Keratinocyte (primary cell): ENCODE measurements at regions not wholly inside any gene's neighbourhood (a gene's known extent, or its start where the extent isn't known, plus 50 kb on each side); places are given as distances from the start of the nearest gene placed in this dataset.

Experiments
- DNase-seq: peaks from one replicate; pipeline ENCODE4 v3.0.0-alpha.2; 2011; ENCODE audit warnings: low read depth, missing footprints, low spot score
- FAIRE-seq: peaks from 2 replicates; lab custom pipeline; 2011; peaks lifted over from hg19 to GRCh38; lab: Jason Lieb, UNC
- H2AFZ ChIP-seq: 2 replicates; pipeline ENCODE4 v1.6.0; 2012; ENCODE audit warnings: low read length, control low read depth, inconsistent platforms; ENCODE audit not compliant: control insufficient read depth
- H3K27ac ChIP-seq: 2 replicates; pipeline ENCODE4 v1.5.1; 2011; ENCODE audit warnings: low read length; ENCODE audit not compliant: control insufficient read depth, insufficient read depth
- H3K27me3 ChIP-seq: 3 replicates; pipeline ENCODE4 v1.6.0; 2011; ENCODE audit warnings: low read length; ENCODE audit not compliant: control insufficient read depth, insufficient read depth; ENCODE audit errors: extremely low read depth
- H3K36me3 ChIP-seq, 2 experiments: 2 replicates in 1 of 2; 3 replicates in 1 of 2; pipeline ENCODE4 v1.5.1; 2011; ENCODE audit warnings: low read length in 2 of 2, mild to moderate bottlenecking in 1 of 2; ENCODE audit not compliant: control insufficient read depth in 2 of 2, insufficient read depth in 2 of 2; ENCODE audit errors: extremely low read depth in 1 of 2
- H3K4me1 ChIP-seq: 3 replicates; pipeline ENCODE4 v1.5.1; 2011; ENCODE audit warnings: low read length; ENCODE audit not compliant: control insufficient read depth, insufficient read depth; ENCODE audit errors: extremely low read depth
- H3K4me2 ChIP-seq: 3 replicates; pipeline ENCODE4 v1.6.0; 2011; ENCODE audit warnings: low read depth, low read length; ENCODE audit not compliant: control insufficient read depth, insufficient read depth; ENCODE audit errors: extremely low read depth
- H3K4me3 ChIP-seq, 3 experiments: fragments of 200-600 bp in 1 of 3; sonication (generic) in 1 of 3; 2 replicates in 2 of 3; 3 replicates in 1 of 3; pipeline ENCODE4 v1.5.1; 2011 to 2016; ENCODE audit warnings: low read length in 3 of 3, mild to moderate bottlenecking in 3 of 3, control low read depth in 2 of 3, inconsistent platforms in 1 of 3, low read depth in 1 of 3, mixed read lengths in 1 of 3, mixed run types in 1 of 3, moderate library complexity in 1 of 3; ENCODE audit not compliant: control insufficient read depth in 2 of 3, insufficient read depth in 2 of 3; ENCODE audit errors: extremely low read depth in 1 of 3
- H3K79me2 ChIP-seq: 2 replicates; pipeline ENCODE4 v1.6.0; 2012; ENCODE audit warnings: low read length; ENCODE audit not compliant: control insufficient read depth, insufficient read depth
- H3K9ac ChIP-seq: 3 replicates; pipeline ENCODE4 v1.6.0; 2011; ENCODE audit warnings: low read length; ENCODE audit not compliant: control insufficient read depth, insufficient read depth; ENCODE audit errors: extremely low read depth
- H3K9me1 ChIP-seq: 3 replicates; pipeline ENCODE4 v1.6.0; 2011; ENCODE audit warnings: low read length; ENCODE audit not compliant: control insufficient read depth, insufficient read depth; ENCODE audit errors: extremely low read depth
- H3K9me3 ChIP-seq: 2 replicates; pipeline ENCODE4 v1.5.1; 2012; ENCODE audit warnings: low read depth, low read length; ENCODE audit not compliant: control insufficient read depth
- H4K20me1 ChIP-seq: 3 replicates; pipeline ENCODE4 v1.6.0; 2011; ENCODE audit warnings: low read length; ENCODE audit not compliant: control insufficient read depth, insufficient read depth; ENCODE audit errors: extremely low read depth
- CTCF ChIP-seq, 3 experiments: IDR thresholded peaks in 1 of 3; conservative IDR thresholded peaks in 1 of 3; optimal IDR thresholded peaks in 1 of 3; 2 replicates in 2 of 3; 3 replicates in 1 of 3; pipeline versions ENCODE3 to v1.5.1; 2011; ENCODE audit warnings: low read length in 3 of 3, mild to moderate bottlenecking in 3 of 3, moderate library complexity in 2 of 3, control low read depth in 1 of 3, inconsistent platforms in 1 of 3; ENCODE audit not compliant: insufficient read depth in 2 of 3; ENCODE audit errors: extremely low read depth in 1 of 3
- EZH2 ChIP-seq: IDR thresholded peaks from one replicate; pipeline ENCODE4 v1.6.1; 2012; ENCODE audit warnings: inconsistent platforms, mild to moderate bottlenecking, low read length, moderate library complexity
- dilution Hi-C: fragments of 300-500 bp; cut with MboI; formaldehyde crosslinking; loops from one replicate; pipeline ENCODE4 v1.7.0; 2020; ENCODE audit warnings: low sequenced_read_pairs; ENCODE audit not compliant: extremely low pct_ligation_motif_present

- FAIRE-seq (no peak), DNase-seq (no peak)
- TF ChIP-seq CTCF (optimal IDR thresholded peaks at IDR 0.05 in 1 of 3, IDR thresholded peaks at IDR 0.05 in 1 of 3, conservative IDR thresholded peaks at IDR 0.05 in 1 of 3; ENCODE audit: extremely low read depth in 1 of 3, insufficient read depth in 2 of 3, low read length in 3 of 3) = no peak
- no peak for TF ChIP-seq EZH2
- Histone ChIP-seq H2AFZ (no peak overlapping the region), H3K9ac (no peak overlapping the region), H3K4me2 (no peak overlapping the region), H4K20me1 (no peaks in the 10 kb centered on the region), H3K79me2 (no peaks in the 10 kb centered on the region), H3K27me3 (no peaks in the 10 kb centered on the region), H3K4me3 (no peak overlapping the region), H3K9me3 (no peaks in the 10 kb centered on the region), H3K36me3 (no peaks in the 10 kb centered on the region), H3K4me1 (no peaks in the 10 kb centered on the region), H3K9me1 (no peaks in the 10 kb centered on the region), H3K27ac (no peak overlapping the region)
- dilution Hi-C loops = no loop called here
Observed at GRCh38 chr1:212205006-212205405, 80.2 kb upstream of the PPP2R5A start.

GRCh38 chr1:212205843-212206242 lies 79.4 kb upstream of the PPP2R5A start:
- no peak overlapping the region for H3K27ac ChIP-seq
- no peak overlapping the region for H3K9ac ChIP-seq
- no peak overlapping the region for H2AFZ ChIP-seq
- dilution Hi-C loops = no loop called here
- H3K4me2 ChIP-seq = no peak overlapping the region
- no peak for FAIRE-seq
- H3K4me3 ChIP-seq = no peak overlapping the region
- H3K9me1 ChIP-seq = no peaks in the 10 kb centered on the region
- H3K9me3 ChIP-seq = no peaks in the 10 kb centered on the region
- no peaks in the 10 kb centered on the region for H3K36me3 ChIP-seq
- no peak for DNase-seq
- no peaks in the 10 kb centered on the region for H3K4me1 ChIP-seq
- H4K20me1 ChIP-seq = no peaks in the 10 kb centered on the region
- no peaks in the 10 kb centered on the region for H3K27me3 ChIP-seq
- TF ChIP-seq EZH2 (no peak), CTCF (optimal IDR thresholded peaks at IDR 0.05 in 1 of 3, IDR thresholded peaks at IDR 0.05 in 1 of 3, conservative IDR thresholded peaks at IDR 0.05 in 1 of 3; ENCODE audit: extremely low read depth in 1 of 3, insufficient read depth in 2 of 3, low read length in 3 of 3) (no peak)
- no peaks in the 10 kb centered on the region for H3K79me2 ChIP-seq
